GM23248 (cell line): ENCODE measurements at regions not wholly inside any gene's neighbourhood (a gene's known extent, or its start where the extent isn't known, plus 50 kb on each side); places are given as distances from the start of the nearest gene placed in this dataset.

Experiments used
- EZH2 ChIP-seq: fragments of 200-600 bp; sonication (generic); IDR thresholded peaks from 2 replicates; pipeline ENCODE4 v1.6.1; 2018; ENCODE audit warnings: antibody characterized with exemption, mild to moderate bottlenecking; ENCODE audit not compliant: insufficient read depth, poor library complexity, severe bottlenecking
- EZH2phosphoT487 ChIP-seq: fragments of 200-600 bp; sonication (generic); IDR thresholded peaks from 2 replicates; pipeline ENCODE4 v1.6.1; 2018; ENCODE audit warnings: antibody characterized with exemption, moderate library complexity, mild to moderate bottlenecking, low read depth; ENCODE audit not compliant: insufficient read depth

GRCh38 chr9:14383773-14384172, 69.8 kb upstream of the NFIB start:
- no peak for TF ChIP-seq EZH2
- no peak for TF ChIP-seq EZH2phosphoT487
